CD4-positive, alpha-beta T cell treated with Interleukin-17A for 4 hours (primary cell): ENCODE measurements at regions not wholly inside any gene's neighbourhood (a gene's known extent, or its start where the extent isn't known, plus 50 kb on each side); places are given as distances from the start of the nearest gene placed in this dataset.
A peak's percentile ranks its signal among the peaks of the same experiment; 100 is the strongest.
"Not testable (repeated sequence)": the region's sequence is repeated elsewhere in the genome, so short reads cannot be mapped to it uniquely, and the experiment has no call there.

Source experiments
- DNase-seq: peaks from one replicate; pipeline ENCODE4 v3.0.0-alpha.2; 2020; ENCODE audit warnings: mixed read lengths

DNA sequence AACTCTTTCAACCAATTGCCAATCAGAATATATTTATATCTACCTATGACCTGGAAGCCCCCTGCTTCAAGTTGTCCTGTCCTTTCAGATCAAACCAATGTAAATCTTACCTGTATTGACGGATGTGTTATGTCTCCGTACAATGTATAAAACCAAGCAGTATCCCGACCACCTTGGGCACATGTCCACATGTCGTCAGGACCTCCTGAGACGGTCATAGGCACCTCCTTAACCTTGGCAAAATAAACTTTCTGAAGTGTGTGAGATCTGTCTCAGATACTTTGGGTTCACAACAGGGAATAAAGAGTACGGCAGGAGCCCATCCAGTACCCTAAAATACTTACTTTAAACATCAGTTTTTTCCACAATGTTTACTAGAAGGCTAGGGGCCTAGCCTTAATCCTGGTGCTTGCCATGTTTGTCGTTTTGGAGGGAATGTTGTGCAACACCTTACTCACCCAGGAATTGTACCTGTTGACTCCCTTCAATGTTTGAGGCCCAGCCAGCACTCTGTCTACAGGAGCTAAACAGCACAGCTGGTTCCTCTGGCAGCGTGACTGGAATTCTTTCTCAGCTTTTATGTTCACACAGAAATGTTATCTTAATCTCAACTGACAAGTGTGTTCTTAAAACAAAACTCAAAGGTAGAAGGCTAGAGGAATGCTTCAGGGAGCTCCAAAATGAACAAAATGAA, 90.8 kb upstream of the USP25 start:
- no peak for DNase-seq

GRCh38 chr21:15640113-15640512, 89.7 kb upstream of the USP25 start:
- DNase-seq, result not testable (repeated sequence)

DNA sequence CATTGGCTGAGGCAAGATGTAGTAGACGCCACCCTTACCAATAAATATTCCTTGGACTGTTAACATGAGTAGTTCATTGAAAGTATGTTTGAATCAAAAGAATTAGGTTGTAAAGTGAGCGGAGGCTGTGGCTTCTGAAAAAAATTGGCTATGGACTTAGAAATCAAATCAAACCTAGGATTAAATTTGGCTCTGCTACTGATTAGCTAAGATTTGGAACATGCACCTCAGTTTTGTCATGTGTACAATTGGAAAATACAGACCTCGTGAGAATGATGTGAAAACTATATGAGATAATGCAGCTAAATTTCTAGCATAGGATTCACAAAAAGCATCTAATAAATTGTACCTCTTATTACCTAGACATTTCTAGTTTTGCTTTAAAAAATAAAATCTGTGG, 85.3 kb upstream of the USP25 start:
- no peak for DNase-seq

- DNase-seq, result no peak
These were observed 84.0 kb upstream of the USP25 start for GRCh38 chr21:15645830-15646229.

DNA sequence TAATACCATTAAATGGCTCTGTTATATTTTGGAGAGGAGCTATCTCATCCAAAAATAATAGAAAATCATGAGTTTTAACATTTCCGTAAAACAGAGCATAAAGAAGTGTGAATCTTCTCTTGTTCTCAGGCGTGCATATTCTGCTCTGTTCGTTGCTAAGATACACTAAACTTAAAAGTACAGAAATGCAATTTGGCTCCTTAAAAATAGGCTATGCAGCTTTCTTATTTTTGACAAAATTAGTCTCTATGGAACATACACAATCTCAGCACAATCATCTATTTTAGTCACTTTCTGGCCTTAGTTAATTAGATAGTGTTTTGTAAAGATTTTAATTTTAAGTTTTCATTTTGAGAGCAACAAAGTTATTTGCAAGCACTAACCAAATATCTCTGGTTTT, 79.0 kb upstream of the USP25 start:
- DNase-seq, result no peak

GRCh38 chr21:15651172-15651571, 78.6 kb upstream of the USP25 start:
- no peak for DNase-seq

DNA sequence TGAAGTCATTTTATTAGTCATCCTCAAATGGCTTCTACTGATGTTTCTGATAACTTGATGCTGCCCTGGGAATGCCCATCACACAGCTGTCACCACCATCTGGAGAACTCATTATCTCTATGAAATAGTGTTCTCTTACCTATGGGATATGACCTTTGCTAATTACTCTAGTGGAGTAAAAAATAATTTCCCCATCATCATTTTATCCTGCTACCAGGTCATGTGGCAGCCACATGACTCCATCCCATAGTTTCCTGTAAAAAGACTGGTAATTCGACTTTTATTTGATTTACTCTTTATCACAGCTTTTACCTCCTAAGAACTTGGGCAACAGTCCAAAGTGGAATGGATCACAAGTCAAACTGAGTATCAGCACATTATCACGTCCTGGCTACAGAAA, 76.1 kb upstream of the USP25 start:
- no peak for DNase-seq

GRCh38 chr21:15654171-15654570, 75.6 kb upstream of the USP25 start:
- DNase-seq, result no peak

- no peak for DNase-seq
These were observed 69.9 kb upstream of the USP25 start for GRCh38 chr21:15659753-15660422.

DNA sequence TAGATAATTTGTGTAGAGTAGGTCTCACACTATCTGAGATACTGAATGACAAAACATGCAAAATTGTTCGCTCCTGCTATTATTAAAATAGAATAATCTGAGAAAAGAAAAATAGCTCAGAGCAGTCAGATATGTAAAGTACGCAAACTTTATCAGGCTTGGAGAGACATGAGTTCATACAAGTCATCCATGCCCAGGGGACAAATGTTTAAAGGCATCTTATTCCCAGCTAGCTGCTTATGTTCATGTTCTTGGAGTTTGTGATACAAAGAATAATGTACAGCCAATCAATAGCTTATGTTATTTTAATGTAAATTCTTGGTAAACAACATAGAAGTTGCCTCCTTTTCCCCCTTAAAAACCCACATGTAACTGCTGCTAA, 69.4 kb upstream of the USP25 start:
- no peak for DNase-seq

DNA sequence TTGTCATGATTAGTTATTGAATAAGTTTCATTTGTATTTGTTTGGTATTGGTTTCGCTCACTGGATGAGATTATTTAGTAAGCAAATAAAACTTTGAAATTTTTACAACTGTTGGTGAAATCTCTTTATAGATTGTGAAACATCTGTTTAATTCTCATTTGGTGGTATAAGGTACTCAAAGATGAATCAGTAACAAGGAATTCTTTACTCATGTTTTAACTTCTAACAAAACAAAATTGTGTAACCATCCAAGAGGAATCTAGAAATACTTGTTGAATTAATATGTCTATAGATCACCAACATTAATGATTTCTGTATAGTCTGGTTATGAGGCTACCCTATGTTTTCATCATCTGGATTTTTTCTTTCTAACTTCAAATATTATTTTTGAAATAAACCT, 62.8 kb upstream of the USP25 start:
- no peak for DNase-seq

- no peak for DNase-seq
These were observed 62.0 kb upstream of the USP25 start for GRCh38 chr21:15667819-15668218.

DNA sequence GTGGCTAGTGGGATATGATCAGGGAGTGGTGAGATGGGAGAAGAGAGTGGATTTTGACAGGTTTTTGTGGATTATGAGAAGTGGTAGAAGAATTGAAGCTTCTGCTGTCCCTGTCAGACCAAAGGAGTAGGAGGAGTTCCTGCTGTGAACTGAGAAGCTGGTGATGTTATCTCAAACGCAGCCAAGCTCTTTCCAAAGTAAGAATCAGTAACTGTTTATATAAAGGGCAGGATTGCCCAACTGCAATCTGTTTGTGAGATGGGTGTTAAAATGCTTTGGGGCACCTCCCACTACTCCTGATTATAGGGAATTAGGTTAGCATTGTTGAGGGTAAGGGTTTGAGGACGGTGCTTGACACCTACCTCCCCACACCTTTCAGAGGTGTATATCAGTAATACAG, 60.5 kb upstream of the USP25 start:
- no peak for DNase-seq

DNA sequence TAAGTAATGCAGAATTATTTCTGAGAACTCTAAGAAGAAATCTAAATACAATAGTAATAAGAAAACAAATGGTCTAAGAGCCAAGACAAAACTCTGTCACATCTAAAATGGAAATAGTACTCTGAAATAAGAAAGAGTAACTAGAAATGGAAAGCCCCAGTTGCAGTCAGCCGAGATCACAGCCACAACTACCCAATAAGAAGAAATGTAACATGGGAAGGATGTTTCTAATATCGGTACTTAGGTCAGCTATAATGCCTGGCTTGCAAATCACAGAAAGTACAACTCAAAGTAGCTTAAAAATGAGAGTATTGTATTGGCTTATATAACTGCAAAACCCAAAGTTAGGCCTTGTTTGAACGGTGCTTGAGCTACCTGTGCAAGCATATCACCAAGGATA, 58.6 kb upstream of the USP25 start:
- DNase-seq, result no peak

GRCh38 chr21:15672578-15672977, 57.2 kb upstream of the USP25 start:
- DNase-seq, result not testable (repeated sequence)

DNA sequence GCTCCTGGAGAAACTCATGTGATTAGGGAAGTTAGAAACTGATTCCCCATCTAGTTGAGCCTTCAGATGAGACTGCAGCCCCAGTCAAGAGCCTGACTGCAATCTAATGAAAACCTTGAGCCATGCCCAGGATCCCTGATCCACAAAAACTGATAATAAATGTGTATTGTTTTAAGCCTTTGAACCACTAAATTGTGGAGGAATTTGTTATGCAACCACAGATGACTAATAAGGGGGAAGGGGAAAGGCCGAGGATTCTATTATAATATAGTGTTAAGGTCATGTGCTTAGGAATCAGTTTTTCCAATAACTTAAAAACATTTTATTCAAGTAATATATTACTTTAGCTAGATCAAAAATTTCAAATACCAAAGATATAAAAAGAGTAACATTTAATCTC, 52.8 kb upstream of the USP25 start:
- DNase-seq, result no peak

GRCh38 chr21:15679630-15680029, 50.2 kb upstream of the USP25 start:
- DNase-seq, result peak; percentile 26
